ENCODE measurements at regions not wholly inside any gene's neighbourhood (a gene's known extent, or its start where the extent isn't known, plus 50 kb on each side); places are given as distances from the start of the nearest gene placed in this dataset.

DNA sequence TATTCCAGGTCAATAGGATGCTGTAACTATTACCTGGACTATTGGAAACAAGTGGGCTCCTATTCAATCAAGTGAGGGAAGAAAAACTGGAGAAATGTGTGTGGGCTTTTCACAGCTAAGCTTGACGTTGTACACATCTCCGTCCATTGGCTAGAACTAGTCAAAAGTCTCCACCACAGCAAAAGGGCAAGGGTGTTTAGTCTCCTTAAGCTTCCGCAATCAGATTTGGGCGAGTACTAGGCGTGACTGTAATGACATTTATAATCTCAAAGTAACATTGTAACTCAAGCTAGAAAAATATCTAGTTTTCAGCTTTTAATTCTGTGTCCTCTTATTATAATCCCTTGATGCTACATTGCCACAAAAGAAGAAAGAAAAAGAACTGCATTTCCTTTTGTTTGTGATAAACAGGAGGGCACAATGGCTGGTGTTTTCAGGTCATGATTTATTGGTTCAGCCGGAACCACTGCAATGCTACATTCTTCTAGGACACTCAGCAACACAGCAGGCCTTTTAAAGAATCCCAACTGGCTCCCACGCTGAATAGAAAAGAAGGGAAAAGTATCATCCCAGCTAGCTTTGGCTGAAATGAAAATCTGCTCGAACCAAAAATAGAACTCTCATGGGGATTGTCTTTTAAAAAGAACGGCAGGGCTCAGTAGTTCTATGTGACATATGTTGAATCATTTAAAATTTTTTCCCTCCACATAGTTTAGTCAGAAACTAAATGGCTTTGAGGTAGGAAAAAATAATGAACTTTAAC is 387.7 kb downstream of the BTBD3 start:
- Histone ChIP-seq H3K79me2 (no peaks in the 10 kb centered on the region), H3K9me3 (ENCODE audit: low read depth) (no peaks in the 10 kb centered on the region), H2AFZ (no peak overlapping the region), H4K20me1 (ENCODE audit: insufficient read depth, poor library complexity, severe bottlenecking) (no peaks in the 10 kb centered on the region), H3K9me2 (replicated peaks; ENCODE audit: insufficient read depth) (no peaks in the 10 kb centered on the region), H3K4me3 (no peak overlapping the region), H3K36me3 (replicated peaks; ENCODE audit: insufficient read depth, low read depth) (no peaks in the 10 kb centered on the region), H3K27ac (no peak overlapping the region), H3K4me1 (ENCODE audit: insufficient read depth) (no peaks in the 10 kb centered on the region), H3K27me3 (no peaks in the 10 kb centered on the region), H3K4me2 (no peak overlapping the region)
- 75% methylated on average over 9 of the region's 9 CpGs for WGBS (ENCODE audit: low lambda C conversion rate, missing lambda C conversion rate)
- DNase-seq (ENCODE audit: low spot score) = no peak
- TF ChIP-seq, protein P1, sequence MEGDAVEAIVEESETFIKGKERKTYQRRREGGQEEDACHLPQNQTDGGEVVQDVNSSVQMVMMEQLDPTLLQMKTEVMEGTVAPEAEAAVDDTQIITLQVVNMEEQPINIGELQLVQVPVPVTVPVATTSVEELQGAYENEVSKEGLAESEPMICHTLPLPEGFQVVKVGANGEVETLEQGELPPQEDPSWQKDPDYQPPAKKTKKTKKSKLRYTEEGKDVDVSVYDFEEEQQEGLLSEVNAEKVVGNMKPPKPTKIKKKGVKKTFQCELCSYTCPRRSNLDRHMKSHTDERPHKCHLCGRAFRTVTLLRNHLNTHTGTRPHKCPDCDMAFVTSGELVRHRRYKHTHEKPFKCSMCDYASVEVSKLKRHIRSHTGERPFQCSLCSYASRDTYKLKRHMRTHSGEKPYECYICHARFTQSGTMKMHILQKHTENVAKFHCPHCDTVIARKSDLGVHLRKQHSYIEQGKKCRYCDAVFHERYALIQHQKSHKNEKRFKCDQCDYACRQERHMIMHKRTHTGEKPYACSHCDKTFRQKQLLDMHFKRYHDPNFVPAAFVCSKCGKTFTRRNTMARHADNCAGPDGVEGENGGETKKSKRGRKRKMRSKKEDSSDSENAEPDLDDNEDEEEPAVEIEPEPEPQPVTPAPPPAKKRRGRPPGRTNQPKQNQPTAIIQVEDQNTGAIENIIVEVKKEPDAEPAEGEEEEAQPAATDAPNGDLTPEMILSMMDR (IDR thresholded peaks at IDR 0.05; ENCODE audit: poor library complexity) = no peak
- TF ChIP-seq EZH2 (IDR thresholded peaks at IDR 0.05; ENCODE audit: borderline replicate concordance) (no peak), EZH2phosphoT487 (IDR thresholded peaks at IDR 0.05; ENCODE audit: low read depth, severe bottlenecking, unreplicated experiment) (no peak)

- Histone ChIP-seq H3K9me2 (replicated peaks; ENCODE audit: insufficient read depth) (no peaks in the 10 kb centered on the region), H2AFZ (no peak overlapping the region), H3K27me3 (no peaks in the 10 kb centered on the region), H3K27ac (no peak overlapping the region), H3K36me3 (replicated peaks; ENCODE audit: insufficient read depth, low read depth) (no peaks in the 10 kb centered on the region), H3K79me2 (no peaks in the 10 kb centered on the region), H4K20me1 (ENCODE audit: insufficient read depth, poor library complexity, severe bottlenecking) (no peaks in the 10 kb centered on the region), H3K4me3 (no peak overlapping the region), H3K4me1 (ENCODE audit: insufficient read depth) (no peaks in the 10 kb centered on the region), H3K4me2 (no peak overlapping the region), H3K9me3 (ENCODE audit: low read depth) (no peaks in the 10 kb centered on the region)
- DNase-seq (ENCODE audit: low spot score) = no peak
- TF ChIP-seq EZH2phosphoT487 (IDR thresholded peaks at IDR 0.05; ENCODE audit: low read depth, severe bottlenecking, unreplicated experiment) (no peak), EZH2 (IDR thresholded peaks at IDR 0.05; ENCODE audit: borderline replicate concordance) (no peak)
- TF ChIP-seq, protein P1 (IDR thresholded peaks at IDR 0.05; ENCODE audit: poor library complexity) = no peak
- WGBS (ENCODE audit: low lambda C conversion rate, missing lambda C conversion rate) = 59% methylated on average over 2 of the region's 2 CpGs
These were observed 388.4 kb downstream of the BTBD3 start for GRCh38 chr20:12306107-12306506.

DNA sequence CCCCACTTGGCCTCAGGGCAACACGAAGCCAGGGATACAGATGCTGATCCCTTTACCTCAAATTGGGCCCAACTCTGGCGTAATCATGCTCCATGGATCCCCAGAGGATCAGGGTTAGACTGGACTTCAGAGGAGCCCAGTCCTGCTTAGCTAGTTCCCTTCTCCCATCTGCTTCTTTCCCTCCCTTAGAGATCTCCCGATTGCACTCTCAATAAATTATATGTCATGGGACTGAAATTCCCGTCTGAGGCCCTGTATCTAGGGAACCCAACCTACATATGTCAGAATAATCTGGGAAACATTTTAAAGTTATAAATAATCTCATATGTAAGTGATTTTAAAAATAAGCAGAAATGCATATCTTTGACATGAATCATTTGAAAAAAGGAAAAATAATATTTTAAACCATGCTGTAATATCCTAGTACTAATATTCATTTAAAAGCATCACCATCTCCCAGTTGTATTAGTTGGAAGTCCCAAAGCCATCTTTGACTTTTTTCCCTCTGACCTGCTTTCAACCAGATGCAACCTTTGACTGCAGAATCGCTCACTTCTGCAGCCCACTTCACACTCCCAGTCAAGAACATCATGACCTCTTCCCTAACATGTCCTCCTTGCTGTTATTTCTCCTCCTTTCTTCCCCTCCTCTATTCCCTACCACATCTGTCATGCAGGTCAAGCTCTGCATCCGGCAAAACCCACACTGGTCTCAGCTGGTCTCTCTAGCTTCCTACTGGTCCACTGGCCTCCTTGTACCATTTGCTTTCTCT is 393.6 kb downstream of the BTBD3 start:
- Histone ChIP-seq H2AFZ (no peak overlapping the region), H3K27me3 (no peaks in the 10 kb centered on the region), H3K36me3 (replicated peaks; ENCODE audit: insufficient read depth, low read depth) (no peaks in the 10 kb centered on the region), H3K27ac (no peak overlapping the region), H3K79me2 (no peaks in the 10 kb centered on the region), H3K4me1 (ENCODE audit: insufficient read depth) (no peaks in the 10 kb centered on the region), H3K4me2 (no peak overlapping the region), H3K4me3 (no peak overlapping the region), H3K9me3 (ENCODE audit: low read depth) (no peaks in the 10 kb centered on the region), H4K20me1 (ENCODE audit: insufficient read depth, poor library complexity, severe bottlenecking) (no peaks in the 10 kb centered on the region), H3K9me2 (replicated peaks; ENCODE audit: insufficient read depth) (no peaks in the 10 kb centered on the region)
- TF ChIP-seq, protein P1 (IDR thresholded peaks at IDR 0.05; ENCODE audit: poor library complexity) = no peak
- no peak for TF ChIP-seq EZH2 (IDR thresholded peaks at IDR 0.05; ENCODE audit: borderline replicate concordance)
- DNase-seq (ENCODE audit: low spot score) = no peak
- 86% methylated on average over 6 of the region's 6 CpGs for WGBS (ENCODE audit: low lambda C conversion rate, missing lambda C conversion rate)

Measured in hepatocyte (in vitro differentiated cells).